ENCODE measurements at regions not wholly inside any gene's neighbourhood (a gene's known extent, or its start where the extent isn't known, plus 50 kb on each side); places are given as distances from the start of the nearest gene placed in this dataset.

DNA sequence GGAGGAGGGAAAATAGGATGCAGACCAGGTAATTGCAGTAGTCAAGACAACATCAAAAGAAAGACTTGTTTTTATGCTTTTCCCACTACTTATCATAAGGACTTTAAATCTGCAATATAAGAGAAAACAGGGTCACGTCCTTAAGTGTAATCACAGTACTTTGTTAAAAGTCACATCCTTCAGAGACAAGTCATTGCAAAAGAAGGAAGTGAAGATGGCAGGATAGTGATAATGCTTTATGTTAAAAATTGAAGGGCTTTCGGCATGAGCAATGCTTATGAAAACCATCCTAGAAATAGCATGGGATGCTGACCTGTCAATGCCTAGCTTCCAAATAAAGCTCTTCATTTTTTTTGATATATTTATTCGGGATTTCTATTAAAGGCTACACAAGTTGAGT, 110.2 kb upstream of the TENM3 start:
- TF ChIP-seq, protein P1, sequence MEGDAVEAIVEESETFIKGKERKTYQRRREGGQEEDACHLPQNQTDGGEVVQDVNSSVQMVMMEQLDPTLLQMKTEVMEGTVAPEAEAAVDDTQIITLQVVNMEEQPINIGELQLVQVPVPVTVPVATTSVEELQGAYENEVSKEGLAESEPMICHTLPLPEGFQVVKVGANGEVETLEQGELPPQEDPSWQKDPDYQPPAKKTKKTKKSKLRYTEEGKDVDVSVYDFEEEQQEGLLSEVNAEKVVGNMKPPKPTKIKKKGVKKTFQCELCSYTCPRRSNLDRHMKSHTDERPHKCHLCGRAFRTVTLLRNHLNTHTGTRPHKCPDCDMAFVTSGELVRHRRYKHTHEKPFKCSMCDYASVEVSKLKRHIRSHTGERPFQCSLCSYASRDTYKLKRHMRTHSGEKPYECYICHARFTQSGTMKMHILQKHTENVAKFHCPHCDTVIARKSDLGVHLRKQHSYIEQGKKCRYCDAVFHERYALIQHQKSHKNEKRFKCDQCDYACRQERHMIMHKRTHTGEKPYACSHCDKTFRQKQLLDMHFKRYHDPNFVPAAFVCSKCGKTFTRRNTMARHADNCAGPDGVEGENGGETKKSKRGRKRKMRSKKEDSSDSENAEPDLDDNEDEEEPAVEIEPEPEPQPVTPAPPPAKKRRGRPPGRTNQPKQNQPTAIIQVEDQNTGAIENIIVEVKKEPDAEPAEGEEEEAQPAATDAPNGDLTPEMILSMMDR (IDR thresholded peaks at IDR 0.05): no peak
- TF ChIP-seq POLR2A (IDR thresholded peaks at IDR 0.05): no peak

Data from heart left ventricle (tissue), 13 donors.